ENCODE measurements at regions not wholly inside any gene's neighbourhood (a gene's known extent, or its start where the extent isn't known, plus 50 kb on each side); places are given as distances from the start of the nearest gene placed in this dataset.

- TF ChIP-seq CTCF (IDR thresholded peaks at IDR 0.05) (no peak), POLR2A (IDR thresholded peaks at IDR 0.05) (no peak)
Observed at GRCh38 chr4:167885872-167886271, 206.5 kb upstream of the ANXA10 start.

All from Peyer's patch (tissue), 4 donors.